ENCODE measurements at regions not wholly inside any gene's neighbourhood (a gene's known extent, or its start where the extent isn't known, plus 50 kb on each side); places are given as distances from the start of the nearest gene placed in this dataset.
"Not testable (repeated sequence)": the region's sequence is repeated elsewhere in the genome, so short reads cannot be mapped to it uniquely, and the experiment has no call there.

DNA sequence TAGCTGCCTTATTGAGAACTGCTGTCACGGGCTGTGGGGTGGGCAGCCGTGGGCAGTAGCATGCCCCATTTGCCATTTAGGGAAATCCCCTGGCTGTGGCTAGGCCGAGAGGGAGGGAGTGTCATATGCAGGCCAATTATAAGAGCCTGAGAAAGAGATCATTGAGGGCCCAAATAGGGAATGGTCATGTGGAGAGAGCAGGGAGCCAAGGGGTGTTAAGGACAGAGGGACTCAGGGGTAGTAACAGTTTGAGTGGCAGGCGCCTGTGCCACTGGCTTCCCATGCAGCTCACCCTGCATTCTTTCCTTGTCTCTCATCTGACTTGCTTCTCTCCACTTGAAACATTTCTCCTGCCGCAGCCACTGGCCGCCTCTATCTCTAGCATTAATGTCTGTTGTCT is 3070.8 kb downstream of the RPIA start:
- TF ChIP-seq, protein P1, sequence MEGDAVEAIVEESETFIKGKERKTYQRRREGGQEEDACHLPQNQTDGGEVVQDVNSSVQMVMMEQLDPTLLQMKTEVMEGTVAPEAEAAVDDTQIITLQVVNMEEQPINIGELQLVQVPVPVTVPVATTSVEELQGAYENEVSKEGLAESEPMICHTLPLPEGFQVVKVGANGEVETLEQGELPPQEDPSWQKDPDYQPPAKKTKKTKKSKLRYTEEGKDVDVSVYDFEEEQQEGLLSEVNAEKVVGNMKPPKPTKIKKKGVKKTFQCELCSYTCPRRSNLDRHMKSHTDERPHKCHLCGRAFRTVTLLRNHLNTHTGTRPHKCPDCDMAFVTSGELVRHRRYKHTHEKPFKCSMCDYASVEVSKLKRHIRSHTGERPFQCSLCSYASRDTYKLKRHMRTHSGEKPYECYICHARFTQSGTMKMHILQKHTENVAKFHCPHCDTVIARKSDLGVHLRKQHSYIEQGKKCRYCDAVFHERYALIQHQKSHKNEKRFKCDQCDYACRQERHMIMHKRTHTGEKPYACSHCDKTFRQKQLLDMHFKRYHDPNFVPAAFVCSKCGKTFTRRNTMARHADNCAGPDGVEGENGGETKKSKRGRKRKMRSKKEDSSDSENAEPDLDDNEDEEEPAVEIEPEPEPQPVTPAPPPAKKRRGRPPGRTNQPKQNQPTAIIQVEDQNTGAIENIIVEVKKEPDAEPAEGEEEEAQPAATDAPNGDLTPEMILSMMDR (IDR thresholded peaks at IDR 0.05; ENCODE audit: extremely low read depth in 1 of 2, insufficient read depth in 1 of 2, low read depth in 1 of 2, low read length in 2 of 2), result not testable (repeated sequence)
- TF ChIP-seq POLR2A (IDR thresholded peaks at IDR 0.05; ENCODE audit: low read depth, low read length); EZH2 (IDR thresholded peaks at IDR 0.05; ENCODE audit: borderline replicate concordance, low read depth, low read length, severe bottlenecking): not testable (repeated sequence)
